KBM-7 (cell line): ENCODE measurements at regions not wholly inside any gene's neighbourhood (a gene's known extent, or its start where the extent isn't known, plus 50 kb on each side); places are given as distances from the start of the nearest gene placed in this dataset.
"Not testable (repeated sequence)": the region's sequence is repeated elsewhere in the genome, so short reads cannot be mapped to it uniquely, and the experiment has no call there.

Experiments used
- DNase-seq: peaks from one replicate; pipeline ENCODE4 v3.0.0-alpha.2; 2015
- in situ Hi-C: fragments of 300-500 bp; cut with MboI; formaldehyde crosslinking; loops from 2 replicates; pipeline ENCODE4 v1.14.3; 2020; ENCODE audit warnings: low sequenced_read_pairs, low pct_unique_long_range_greater_than_20kb, mixed read lengths

DNA sequence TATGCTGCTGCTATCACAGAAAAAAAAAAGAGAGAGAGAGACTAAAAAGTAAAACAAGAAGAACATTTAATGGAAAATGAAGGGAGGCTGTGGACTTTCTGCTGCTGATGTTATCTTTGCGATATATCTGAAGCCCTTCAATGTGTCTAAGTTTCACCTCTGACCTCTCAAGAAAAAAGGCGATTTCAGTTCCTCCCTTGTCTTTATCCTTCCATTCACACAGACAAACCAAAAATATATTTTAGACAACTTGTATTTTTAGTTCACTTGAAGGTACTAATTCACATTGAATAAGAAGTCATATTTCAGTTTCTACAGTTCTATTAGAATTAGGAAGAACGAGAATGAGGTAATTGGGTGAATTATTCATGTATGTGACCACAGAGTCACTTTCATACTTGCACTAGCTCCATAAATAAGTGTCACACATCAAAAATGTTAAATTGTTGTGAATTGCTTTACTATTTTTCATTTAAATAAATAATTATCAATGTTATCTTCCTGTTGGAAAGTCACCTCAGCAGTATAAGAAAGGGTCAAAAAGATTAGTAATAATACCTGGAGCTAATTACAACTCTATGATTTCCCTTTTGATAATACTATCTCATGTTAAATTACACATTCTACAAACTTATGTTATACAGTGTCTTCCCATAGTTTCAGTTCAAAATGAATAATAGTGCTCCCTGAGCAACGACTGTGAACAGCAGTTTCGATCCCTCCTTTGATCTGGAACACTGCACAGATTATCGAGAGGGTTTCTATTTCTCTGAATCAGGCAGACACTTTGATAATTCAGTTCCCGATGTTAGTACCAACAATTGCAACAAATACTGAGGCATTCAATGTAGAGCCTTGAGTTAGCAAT lies 85.2 kb upstream of the PLCB4 start:
- DNase-seq = no peak
- in situ Hi-C loops = no loop called here

GRCh38 chr20:8986631-8987030 lies 82.3 kb upstream of the PLCB4 start:
- no peak for DNase-seq
- in situ Hi-C loops = no loop called here

DNA sequence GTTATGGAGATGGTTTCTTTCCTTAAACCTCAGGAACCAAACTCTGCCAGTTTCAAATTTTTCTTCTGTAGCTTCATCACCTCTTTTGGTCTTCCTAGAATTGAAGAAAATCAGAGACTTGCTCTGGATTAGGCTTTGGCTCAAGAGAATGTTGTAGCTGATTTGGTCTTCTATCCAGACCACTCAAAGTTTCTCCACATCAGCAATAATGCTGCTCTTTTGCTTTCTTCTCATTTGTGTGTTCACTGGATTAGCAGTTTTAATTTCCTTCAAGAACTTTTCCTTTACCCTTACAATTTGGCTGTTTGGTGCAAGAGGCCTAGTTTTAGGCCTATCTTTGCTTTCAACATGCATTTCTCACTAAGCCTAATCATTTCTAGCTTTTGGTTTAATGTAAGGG lies 78.1 kb upstream of the PLCB4 start:
- no peak for DNase-seq
- in situ Hi-C loops = no loop called here

- in situ Hi-C loops = no loop called here
- DNase-seq = no peak
Observed at GRCh38 chr20:8994045-8994444, 74.8 kb upstream of the PLCB4 start.

DNA sequence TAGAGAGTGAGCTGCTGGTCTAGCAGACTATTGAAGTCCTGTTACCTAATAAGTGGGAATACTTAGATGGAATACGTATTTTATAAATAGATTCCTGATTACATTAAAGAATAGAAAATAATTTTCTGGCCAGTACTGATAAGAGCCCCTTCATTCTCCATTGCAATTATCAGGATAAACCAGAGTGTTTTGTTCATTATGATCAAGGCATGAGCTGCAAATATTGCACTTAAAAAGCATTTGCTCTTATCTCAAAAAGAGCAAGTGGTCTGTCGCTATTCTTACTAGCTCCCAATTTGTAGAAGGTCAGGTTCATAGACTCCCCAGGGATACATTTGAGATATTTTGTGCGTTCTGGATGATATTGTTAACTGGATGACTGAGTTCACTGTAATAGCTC lies 73.1 kb upstream of the PLCB4 start:
- in situ Hi-C loops = no loop called here
- DNase-seq = no peak

DNA sequence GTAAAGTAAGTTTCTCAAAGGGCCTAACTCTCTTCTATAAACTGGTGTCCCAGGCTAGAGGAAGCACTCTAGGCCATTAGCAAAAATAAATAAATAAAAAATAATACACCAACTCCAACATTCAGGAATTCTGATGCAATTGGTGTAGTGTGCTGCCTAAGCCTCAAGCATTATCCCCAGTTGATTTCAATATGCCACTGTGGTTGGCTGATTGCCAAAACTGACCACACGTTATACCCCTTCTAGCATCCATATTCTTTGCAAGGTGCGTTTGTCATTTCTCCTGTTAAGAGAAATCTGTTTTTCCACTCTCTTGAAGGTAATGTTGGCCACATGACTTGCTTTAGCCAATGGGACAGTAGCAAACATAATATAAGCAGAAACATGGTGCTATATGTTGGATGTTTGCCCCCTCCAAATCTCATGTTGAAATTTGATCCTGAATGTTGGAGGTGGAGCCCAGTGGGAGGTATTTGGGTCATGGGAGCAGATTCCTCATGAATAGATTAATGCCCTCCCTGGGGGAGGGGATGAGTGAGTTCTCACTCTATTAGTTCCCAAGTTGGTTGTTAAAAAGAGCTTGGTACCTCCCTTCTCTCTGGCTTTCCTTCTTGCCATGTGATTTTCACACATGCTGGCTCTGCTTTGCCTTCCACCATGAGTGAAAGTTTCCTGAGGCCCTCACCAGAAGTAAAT lies 71.9 kb upstream of the PLCB4 start:
- DNase-seq = no peak
- in situ Hi-C loops = no loop called here

GRCh38 chr20:8997701-8998117 lies 71.2 kb upstream of the PLCB4 start:
- no peak for DNase-seq
- in situ Hi-C loops = no loop called here

- in situ Hi-C loops = no loop called here
- no peak for DNase-seq
Observed at GRCh38 chr20:9011121-9011520, 57.8 kb upstream of the PLCB4 start.

DNA sequence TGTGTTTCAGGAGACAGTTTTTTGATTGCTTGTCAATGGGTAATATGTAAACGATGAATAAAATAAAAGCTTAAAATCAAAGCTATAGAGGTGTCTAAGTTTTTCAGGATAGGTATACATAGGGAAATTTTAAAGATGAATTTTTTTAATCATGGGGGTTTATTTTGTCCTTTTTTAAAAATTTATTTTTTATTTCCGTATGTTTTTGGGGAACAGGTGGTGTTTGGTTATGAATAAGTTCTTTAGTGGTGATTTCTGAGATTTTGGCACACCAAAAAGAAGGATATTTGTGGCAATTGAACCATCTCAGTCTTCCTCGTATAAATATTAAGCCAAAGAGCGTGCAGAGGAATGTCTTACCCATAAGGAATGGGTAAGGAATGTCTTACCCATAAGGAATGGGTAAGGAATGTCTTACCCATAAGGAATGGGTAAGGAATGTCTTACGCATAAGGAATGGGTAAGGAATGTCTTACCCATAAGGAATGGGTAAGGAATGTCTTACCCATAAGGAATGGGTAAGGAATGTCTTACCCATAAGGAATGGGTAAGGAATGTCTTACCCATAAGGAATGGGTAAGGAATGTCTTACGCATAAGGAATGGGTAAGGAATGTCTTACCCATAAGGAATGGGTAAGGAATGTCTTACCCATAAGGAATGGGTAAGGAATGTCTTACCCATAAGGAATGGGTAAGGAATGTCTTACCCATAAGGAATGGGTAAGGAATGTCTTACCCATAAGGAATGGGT lies 53.5 kb upstream of the PLCB4 start:
- DNase-seq, in situ Hi-C loops: not testable (repeated sequence)

- in situ Hi-C loops = no loop called here
Observed at GRCh38 chr20:9015984-9016324, 52.9 kb upstream of the PLCB4 start.

GRCh38 chr20:9018346-9018745 lies 50.5 kb upstream of the PLCB4 start:
- no peak for DNase-seq
- in situ Hi-C loops = no loop called here

More at GRCh38 chr20:9015984-9016324, 52.9 kb upstream of the PLCB4 start:
- DNase-seq = no peak
